ENCODE measurements at regions not wholly inside any gene's neighbourhood (a gene's known extent, or its start where the extent isn't known, plus 50 kb on each side); places are given as distances from the start of the nearest gene placed in this dataset.

GRCh38 chr6:100996409-100996808, 115.3 kb upstream of the ASCC3 start:
- Mint-ChIP-seq H3K27me3 (ENCODE audit: unreplicated experiment) (no peaks in the 10 kb centered on the region), H3K4me1 (ENCODE audit: unreplicated experiment) (no peaks in the 10 kb centered on the region), H3K4me3 (ENCODE audit: unreplicated experiment) (no peak overlapping the region), H3K9me3 (ENCODE audit: unreplicated experiment) (peaks cover 3% of the 10 kb centered on the region), H3K36me3 (ENCODE audit: unreplicated experiment) (no peaks in the 10 kb centered on the region), H3K27ac (ENCODE audit: unreplicated experiment) (no peak overlapping the region)
- TF ChIP-seq, protein P1, sequence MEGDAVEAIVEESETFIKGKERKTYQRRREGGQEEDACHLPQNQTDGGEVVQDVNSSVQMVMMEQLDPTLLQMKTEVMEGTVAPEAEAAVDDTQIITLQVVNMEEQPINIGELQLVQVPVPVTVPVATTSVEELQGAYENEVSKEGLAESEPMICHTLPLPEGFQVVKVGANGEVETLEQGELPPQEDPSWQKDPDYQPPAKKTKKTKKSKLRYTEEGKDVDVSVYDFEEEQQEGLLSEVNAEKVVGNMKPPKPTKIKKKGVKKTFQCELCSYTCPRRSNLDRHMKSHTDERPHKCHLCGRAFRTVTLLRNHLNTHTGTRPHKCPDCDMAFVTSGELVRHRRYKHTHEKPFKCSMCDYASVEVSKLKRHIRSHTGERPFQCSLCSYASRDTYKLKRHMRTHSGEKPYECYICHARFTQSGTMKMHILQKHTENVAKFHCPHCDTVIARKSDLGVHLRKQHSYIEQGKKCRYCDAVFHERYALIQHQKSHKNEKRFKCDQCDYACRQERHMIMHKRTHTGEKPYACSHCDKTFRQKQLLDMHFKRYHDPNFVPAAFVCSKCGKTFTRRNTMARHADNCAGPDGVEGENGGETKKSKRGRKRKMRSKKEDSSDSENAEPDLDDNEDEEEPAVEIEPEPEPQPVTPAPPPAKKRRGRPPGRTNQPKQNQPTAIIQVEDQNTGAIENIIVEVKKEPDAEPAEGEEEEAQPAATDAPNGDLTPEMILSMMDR (IDR thresholded peaks at IDR 0.05): no peak
- no peak for DNase-seq (ENCODE audit: extremely low spot score, unreplicated experiment)

DNA sequence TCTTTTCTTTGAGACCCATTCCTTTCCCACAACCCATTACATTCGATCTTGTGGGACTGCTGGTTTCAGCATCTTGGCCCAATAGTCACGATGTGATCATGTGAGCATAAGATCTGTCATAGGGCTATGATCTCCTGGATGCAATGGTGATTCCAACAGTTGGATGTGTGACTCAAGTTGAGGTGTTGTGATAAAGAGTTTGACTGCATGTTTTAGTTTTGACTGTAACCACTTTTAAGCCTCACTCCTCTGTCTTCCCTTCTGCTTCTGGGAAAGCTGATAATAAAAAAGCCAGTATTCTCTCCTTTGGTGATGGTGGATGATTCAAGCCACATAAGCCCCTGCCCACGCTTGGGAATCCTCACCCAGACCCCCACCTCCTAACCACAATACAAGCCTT, 117.0 kb upstream of the ASCC3 start:
- Mint-ChIP-seq H3K4me3 (ENCODE audit: unreplicated experiment) (no peak overlapping the region), H3K9me3 (ENCODE audit: unreplicated experiment) (peaks cover 7% of the 10 kb centered on the region), H3K27ac (ENCODE audit: unreplicated experiment) (no peak overlapping the region), H3K27me3 (ENCODE audit: unreplicated experiment) (no peaks in the 10 kb centered on the region), H3K4me1 (ENCODE audit: unreplicated experiment) (no peaks in the 10 kb centered on the region), H3K36me3 (ENCODE audit: unreplicated experiment) (peaks cover 2% of the 10 kb centered on the region)
- no peak for DNase-seq (ENCODE audit: extremely low spot score, unreplicated experiment)
- TF ChIP-seq, protein P1 (IDR thresholded peaks at IDR 0.05): no peak

DNA sequence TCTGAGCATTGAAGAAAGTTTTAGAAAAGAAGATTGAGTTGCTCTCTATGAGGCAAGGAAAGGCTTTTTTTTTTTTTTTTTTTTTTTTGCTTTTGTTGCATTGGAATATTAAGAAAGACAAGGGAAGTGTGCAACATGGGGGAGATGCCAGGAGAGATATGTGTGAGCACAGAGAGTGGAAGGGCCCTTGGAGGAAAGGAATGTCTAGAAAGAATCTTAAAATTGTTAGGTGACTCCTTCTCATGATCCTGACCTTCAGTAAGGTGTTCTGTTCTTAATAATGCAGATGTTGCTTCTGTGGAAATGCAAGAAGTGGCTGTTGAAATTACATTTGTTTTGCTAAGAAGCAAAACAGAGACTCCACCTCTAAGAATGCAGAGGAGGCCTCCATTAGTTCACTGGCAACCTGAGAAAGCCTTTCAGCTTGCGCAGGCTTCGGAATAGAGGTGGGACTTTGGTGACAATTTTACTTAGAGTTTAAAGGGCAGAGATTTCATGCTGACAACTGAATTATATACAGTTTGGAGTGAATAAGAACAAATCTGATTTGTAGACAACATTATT, 118.0 kb upstream of the ASCC3 start:
- Mint-ChIP-seq H3K27me3 (ENCODE audit: unreplicated experiment) (no peaks in the 10 kb centered on the region), H3K4me3 (ENCODE audit: unreplicated experiment) (no peak overlapping the region), H3K36me3 (ENCODE audit: unreplicated experiment) (peaks cover 2% of the 10 kb centered on the region), H3K4me1 (ENCODE audit: unreplicated experiment) (no peaks in the 10 kb centered on the region), H3K9me3 (ENCODE audit: unreplicated experiment) (peaks cover 7% of the 10 kb centered on the region), H3K27ac (ENCODE audit: unreplicated experiment) (no peak overlapping the region)
- DNase-seq (ENCODE audit: extremely low spot score, unreplicated experiment): no peak
- TF ChIP-seq, protein P1 (IDR thresholded peaks at IDR 0.05): no peak

DNA sequence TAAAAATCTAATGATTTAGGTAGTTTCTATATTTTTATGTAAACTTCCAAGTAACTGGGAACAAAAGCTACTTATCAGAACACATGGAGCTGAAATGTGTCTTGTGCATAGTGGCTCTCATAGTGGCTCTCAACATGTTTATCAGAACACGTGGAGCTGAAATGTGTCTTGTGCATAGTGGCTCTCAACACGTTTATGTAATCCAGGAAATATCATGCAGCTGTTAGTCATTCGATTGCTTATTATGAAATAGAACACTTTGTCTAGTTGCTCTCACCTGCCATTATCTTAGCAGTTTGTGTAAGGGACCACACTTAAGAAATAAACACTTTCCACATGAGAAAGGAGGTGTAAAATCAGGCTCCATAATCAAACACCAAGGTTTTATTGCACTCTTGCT, 119.2 kb upstream of the ASCC3 start:
- TF ChIP-seq, protein P1 (IDR thresholded peaks at IDR 0.05): no peak
- Mint-ChIP-seq H3K27me3 (ENCODE audit: unreplicated experiment) (no peaks in the 10 kb centered on the region), H3K4me3 (ENCODE audit: unreplicated experiment) (no peak overlapping the region), H3K4me1 (ENCODE audit: unreplicated experiment) (no peaks in the 10 kb centered on the region), H3K27ac (ENCODE audit: unreplicated experiment) (no peak overlapping the region), H3K36me3 (ENCODE audit: unreplicated experiment) (peaks cover 2% of the 10 kb centered on the region), H3K9me3 (ENCODE audit: unreplicated experiment) (peaks cover 12% of the 10 kb centered on the region)
- DNase-seq (ENCODE audit: extremely low spot score, unreplicated experiment): no peak

GRCh38 chr6:101001012-101001411, 119.9 kb upstream of the ASCC3 start:
- TF ChIP-seq, protein P1 (IDR thresholded peaks at IDR 0.05): no peak
- DNase-seq (ENCODE audit: extremely low spot score, unreplicated experiment): no peak
- Mint-ChIP-seq H3K9me3 (ENCODE audit: unreplicated experiment) (peaks cover 12% of the 10 kb centered on the region), H3K36me3 (ENCODE audit: unreplicated experiment) (peaks cover 2% of the 10 kb centered on the region), H3K27ac (ENCODE audit: unreplicated experiment) (no peak overlapping the region), H3K4me1 (ENCODE audit: unreplicated experiment) (no peaks in the 10 kb centered on the region), H3K27me3 (ENCODE audit: unreplicated experiment) (no peaks in the 10 kb centered on the region), H3K4me3 (ENCODE audit: unreplicated experiment) (no peak overlapping the region)
